SU-DHL-6 (cell line): ENCODE measurements at regions not wholly inside any gene's neighbourhood (a gene's known extent, or its start where the extent isn't known, plus 50 kb on each side); places are given as distances from the start of the nearest gene placed in this dataset.

Experiments used
- H2AFZ ChIP-seq: fragments of 200-600 bp; sonication (generic); 2 replicates; pipeline ENCODE4 v1.6.1; 2014; ENCODE audit warnings: low read depth, mild to moderate bottlenecking, moderate library complexity, mixed read lengths, antibody characterized with exemption, low read length; ENCODE audit not compliant: severe bottlenecking
- H3F3A ChIP-seq: fragments of 200-600 bp; shearing (Covaris generic); 2 replicates; pipeline ENCODE4 v1.6.0; 2016; ENCODE audit warnings: antibody characterized with exemption, mild to moderate bottlenecking; ENCODE audit not compliant: insufficient read depth
- H3K27ac ChIP-seq: fragments of 200-600 bp; sonication (generic); 2 replicates; pipeline ENCODE4 v1.5.1; 2016; ENCODE audit warnings: low read depth, mild to moderate bottlenecking, low read length, moderate library complexity, mixed read lengths
- H3K27me3 ChIP-seq: fragments of 200-600 bp; sonication (generic), shearing (Covaris generic); 2 replicates; pipeline ENCODE4 v1.6.0; 2014; ENCODE audit warnings: mild to moderate bottlenecking, low read length
- H3K36me3 ChIP-seq: fragments of 200-600 bp; sonication (generic); 2 replicates; pipeline ENCODE4 v1.6.1; 2014; ENCODE audit warnings: mild to moderate bottlenecking, low read length, mixed read lengths
- H3K4me2 ChIP-seq: fragments of 300-600, 200-600 bp; shearing (Covaris generic), sonication (generic); 2 replicates; pipeline ENCODE4 v1.6.0; 2014; ENCODE audit warnings: low read length, low read depth, mild to moderate bottlenecking; ENCODE audit not compliant: poor library complexity, severe bottlenecking
- H3K4me3 ChIP-seq: fragments of 200-600 bp; sonication (generic); 2 replicates; pipeline ENCODE4 v1.5.1; 2014; ENCODE audit warnings: antibody characterized with exemption, low read length, mild to moderate bottlenecking, mixed read lengths; ENCODE audit not compliant: insufficient read depth, poor library complexity, severe bottlenecking
- H3K79me2 ChIP-seq: fragments of 200-600 bp; sonication (generic); 2 replicates; pipeline ENCODE4 v1.6.1; 2014; ENCODE audit warnings: mild to moderate bottlenecking, low read length, moderate library complexity; ENCODE audit not compliant: insufficient read depth
- H3K9ac ChIP-seq: fragments of 200-600 bp; sonication (generic); 2 replicates; pipeline ENCODE4 v1.7.0; 2014; ENCODE audit warnings: mild to moderate bottlenecking, low read length
- H3K9me2 ChIP-seq: fragments of 200-600 bp; sonication (generic); replicated peaks from 2 replicates; pipeline ENCODE4 v1.6.1; 2014; ENCODE audit warnings: low read length; ENCODE audit not compliant: insufficient read depth
- H3K9me3 ChIP-seq: fragments of 200-600 bp; sonication (generic); 2 replicates; pipeline ENCODE4 v1.6.1; 2014; ENCODE audit warnings: low read length, mixed read lengths; ENCODE audit not compliant: insufficient read depth
- H4K20me1 ChIP-seq: fragments of 200-600 bp; sonication (generic); 2 replicates; pipeline ENCODE4 v1.6.1; 2014; ENCODE audit warnings: low read depth, mild to moderate bottlenecking, antibody characterized with exemption, low read length, moderate library complexity, mixed read lengths
- CTCF ChIP-seq: fragments of 200-600 bp; sonication (generic); IDR thresholded peaks from one replicate; pipeline ENCODE4 v1.5.1; 2017; ENCODE audit warnings: antibody characterized with exemption, mild to moderate bottlenecking, low read length, moderate library complexity; ENCODE audit not compliant: insufficient read depth, poor library complexity, severe bottlenecking
- EZH2phosphoT487 ChIP-seq: fragments of 200-600 bp; sonication (generic), shearing (Covaris generic); conservative IDR thresholded peaks from 2 replicates; pipeline ENCODE4 v1.6.1; 2018; ENCODE audit warnings: mild to moderate bottlenecking, antibody characterized with exemption, low read length, moderate library complexity, mixed read lengths

DNA sequence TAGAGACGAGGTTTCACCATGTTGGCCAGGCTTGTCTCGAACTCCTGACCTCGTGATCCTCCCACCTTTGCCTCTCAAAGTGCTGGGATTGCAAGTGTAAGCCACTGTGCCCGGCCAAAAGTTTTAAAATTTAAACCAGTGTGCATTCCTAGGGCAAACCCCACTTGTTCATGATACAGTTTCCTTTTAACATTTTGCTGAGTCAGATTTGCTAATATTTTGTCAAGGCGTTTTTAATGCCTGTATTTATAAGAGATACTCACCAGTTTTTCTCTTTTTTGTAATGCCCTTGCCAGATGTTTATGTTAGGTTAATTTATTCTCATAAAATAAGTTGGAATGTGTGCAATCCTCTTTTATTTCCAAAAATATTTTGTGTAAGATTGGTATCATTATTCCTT is 927.4 kb downstream of the DNAJB9 start:
- H3K36me3 ChIP-seq: no peaks in the 10 kb centered on the region
- H3F3A ChIP-seq: no peaks in the 10 kb centered on the region
- no peaks in the 10 kb centered on the region for H3K27me3 ChIP-seq
- no peak overlapping the region for H3K4me3 ChIP-seq
- H2AFZ ChIP-seq: no peak overlapping the region
- no peak overlapping the region for H3K27ac ChIP-seq
- H3K9ac ChIP-seq: no peak overlapping the region
- H3K79me2 ChIP-seq: no peaks in the 10 kb centered on the region
- TF ChIP-seq EZH2phosphoT487: no peak
- TF ChIP-seq CTCF: no peak
- peaks cover 4% of the 10 kb centered on the region; the same call in 1 of the 2 replicates for H3K9me3 ChIP-seq
- H4K20me1 ChIP-seq: no peaks in the 10 kb centered on the region
- no peak overlapping the region for H3K4me2 ChIP-seq
- H3K9me2 ChIP-seq: no peaks in the 10 kb centered on the region

- no peak overlapping the region for H3K4me2 ChIP-seq
- TF ChIP-seq EZH2phosphoT487 (no peak), CTCF (no peak)
Observed at GRCh38 chr7:109498131-109498530, 928.5 kb downstream of the DNAJB9 start.

DNA sequence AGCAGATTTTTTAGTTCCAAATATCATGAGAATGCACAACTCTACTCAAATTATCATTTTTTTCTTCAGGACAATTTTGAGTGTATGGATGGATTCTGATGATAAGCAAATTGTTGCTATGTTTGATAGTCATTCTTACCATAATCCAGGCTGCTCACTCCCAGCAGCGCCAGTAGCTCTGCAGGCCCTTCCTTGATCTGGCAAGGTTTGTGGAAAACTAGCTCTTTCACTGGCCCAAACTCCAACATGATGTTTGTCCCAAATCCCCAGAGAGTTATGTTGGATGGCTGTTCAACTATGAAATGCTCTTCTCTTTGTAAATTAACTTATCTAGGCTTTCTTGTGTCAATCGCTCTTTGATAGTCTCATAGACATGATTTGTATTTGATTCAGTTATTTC is 933.7 kb downstream of the DNAJB9 start:
- no peak overlapping the region for H3K4me3 ChIP-seq
- TF ChIP-seq EZH2phosphoT487 (no peak), CTCF (no peak)
- no peaks in the 10 kb centered on the region for H3F3A ChIP-seq
- no peak overlapping the region for H3K9ac ChIP-seq
- no peaks in the 10 kb centered on the region for H3K79me2 ChIP-seq
- H3K9me3 ChIP-seq: peaks cover 4% of the 10 kb centered on the region; the same call in 1 of the 2 replicates
- H3K27me3 ChIP-seq: no peaks in the 10 kb centered on the region
- H2AFZ ChIP-seq: no peak overlapping the region
- H3K27ac ChIP-seq: no peak overlapping the region
- no peaks in the 10 kb centered on the region for H3K36me3 ChIP-seq
- H3K4me2 ChIP-seq: no peak overlapping the region
- H4K20me1 ChIP-seq: no peaks in the 10 kb centered on the region
- no peaks in the 10 kb centered on the region for H3K9me2 ChIP-seq

More at GRCh38 chr7:109498131-109498530, 928.5 kb downstream of the DNAJB9 start:
- Histone ChIP-seq H2AFZ (no peak overlapping the region), H3K27me3 (no peaks in the 10 kb centered on the region), H3K27ac (no peak overlapping the region), H3K79me2 (no peaks in the 10 kb centered on the region), H3F3A (no peaks in the 10 kb centered on the region), H3K36me3 (no peaks in the 10 kb centered on the region), H3K9ac (no peak overlapping the region), H3K9me2 (no peaks in the 10 kb centered on the region), H3K4me3 (no peak overlapping the region), H3K9me3 (peaks cover 4% of the 10 kb centered on the region; the same call in 1 of the 2 replicates), H4K20me1 (no peaks in the 10 kb centered on the region)
